ENCODE measurements at regions not wholly inside any gene's neighbourhood (a gene's known extent, or its start where the extent isn't known, plus 50 kb on each side); places are given as distances from the start of the nearest gene placed in this dataset.

- Histone ChIP-seq H3K36me3 (replicated peaks) (no peaks in the 10 kb centered on the region), H3K27me3 (replicated peaks) (no peaks in the 10 kb centered on the region), H3K27ac (no peak overlapping the region), H3K4me3 (ENCODE audit: low read depth, low read length) (no peak overlapping the region)
- TF ChIP-seq CTCF (IDR thresholded peaks at IDR 0.05; ENCODE audit: low read depth, low read length, missing control alignments) = no peak
- no peak for DNase-seq
- in situ Hi-C loops (cut with HindIII; ENCODE audit: low pct_ligation_motif_present, low sequenced_read_pairs) = no loop called here
Observed at GRCh38 chr2:220915092-220915623, 656.9 kb downstream of the EPHA4 start.

DNA sequence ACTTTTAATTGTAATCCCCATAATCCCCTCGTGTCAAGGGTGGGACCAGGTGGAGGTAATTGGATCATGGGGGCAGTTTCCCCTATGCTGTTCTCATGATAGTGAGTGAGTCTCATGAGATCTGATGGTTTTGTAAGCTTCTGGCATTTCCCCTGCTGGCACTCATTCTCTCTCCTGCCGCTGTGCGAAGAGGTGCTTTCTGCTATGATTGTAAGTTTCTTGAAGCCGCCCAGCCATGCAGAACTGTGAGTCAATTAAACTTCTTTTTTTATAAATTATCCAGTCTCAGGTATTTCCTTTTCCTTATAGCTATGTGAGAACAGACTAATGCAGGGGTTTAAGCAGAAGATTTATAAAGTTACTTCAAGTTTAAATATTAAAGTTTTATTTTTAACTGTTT lies 655.2 kb downstream of the EPHA4 start:
- Histone ChIP-seq H3K4me3 (ENCODE audit: low read depth, low read length) (no peak overlapping the region), H3K36me3 (replicated peaks) (no peaks in the 10 kb centered on the region), H3K27ac (no peak overlapping the region), H3K27me3 (replicated peaks) (no peaks in the 10 kb centered on the region)
- in situ Hi-C loops (cut with HindIII; ENCODE audit: low pct_ligation_motif_present, low sequenced_read_pairs) = no loop called here
- no peak for TF ChIP-seq CTCF (IDR thresholded peaks at IDR 0.05; ENCODE audit: low read depth, low read length, missing control alignments)
- DNase-seq = no peak

GRCh38 chr2:220930271-220931076 lies 641.6 kb downstream of the EPHA4 start:
- no peak for TF ChIP-seq CTCF (IDR thresholded peaks at IDR 0.05; ENCODE audit: low read depth, low read length, missing control alignments)
- Histone ChIP-seq H3K27ac (no peak overlapping the region), H3K27me3 (replicated peaks) (no peaks in the 10 kb centered on the region), H3K36me3 (replicated peaks) (no peaks in the 10 kb centered on the region), H3K4me3 (ENCODE audit: low read depth, low read length) (no peak overlapping the region)
- no peak for DNase-seq
- in situ Hi-C loops (cut with HindIII; ENCODE audit: low pct_ligation_motif_present, low sequenced_read_pairs) = no loop called here

DNA sequence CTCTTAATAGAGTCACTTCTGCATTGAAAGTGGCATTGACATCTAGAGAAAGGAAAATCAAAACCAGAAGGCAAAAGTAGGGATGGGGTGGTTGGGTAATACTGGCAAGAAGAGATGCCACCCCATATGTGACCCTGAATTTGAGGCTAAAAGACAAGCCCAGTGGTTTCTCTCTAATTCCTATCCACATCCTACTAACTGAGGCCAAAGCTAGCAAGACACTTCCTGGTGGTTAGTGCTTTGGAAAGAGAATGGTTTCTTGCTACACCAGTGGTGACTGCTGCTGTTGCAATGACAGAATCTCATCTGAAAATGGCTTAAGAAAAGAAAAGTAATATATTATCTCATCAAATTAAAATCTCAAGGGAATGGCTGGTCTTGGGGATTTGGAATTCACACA lies 640.6 kb downstream of the EPHA4 start:
- H3K4me3 ChIP-seq (ENCODE audit: low read depth, low read length) = no peak overlapping the region
- TF ChIP-seq CTCF (IDR thresholded peaks at IDR 0.05; ENCODE audit: low read depth, low read length, missing control alignments) = no peak
- no peak for DNase-seq
- H3K27me3 ChIP-seq (replicated peaks) = no peaks in the 10 kb centered on the region
- in situ Hi-C loops (cut with HindIII; ENCODE audit: low pct_ligation_motif_present, low sequenced_read_pairs) = no loop called here
- no peak overlapping the region for H3K27ac ChIP-seq
- H3K36me3 ChIP-seq (replicated peaks) = no peaks in the 10 kb centered on the region

DNA sequence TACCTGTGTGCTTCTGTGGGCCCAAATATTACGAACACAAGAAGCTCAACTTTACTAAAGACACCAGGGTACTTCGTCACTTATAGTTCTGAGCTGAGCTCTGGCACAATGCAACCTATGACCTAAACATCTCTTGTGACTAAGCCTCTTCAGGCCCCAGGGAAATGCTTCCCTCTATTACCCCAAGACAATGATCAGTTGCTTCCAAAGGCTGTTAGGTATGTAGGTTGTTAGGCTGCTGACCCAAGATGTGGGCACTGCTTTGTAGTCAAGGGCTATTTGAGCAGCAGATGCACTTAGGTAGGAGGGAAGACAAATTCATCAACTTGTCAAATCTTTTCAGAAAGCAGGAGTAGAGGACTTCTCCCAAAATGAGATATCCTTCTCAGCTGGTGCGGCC lies 640.1 kb downstream of the EPHA4 start:
- no peak overlapping the region for H3K27ac ChIP-seq
- no peak for DNase-seq
- no peaks in the 10 kb centered on the region for H3K27me3 ChIP-seq (replicated peaks)
- in situ Hi-C loops (cut with HindIII; ENCODE audit: low pct_ligation_motif_present, low sequenced_read_pairs) = no loop called here
- TF ChIP-seq CTCF (IDR thresholded peaks at IDR 0.05; ENCODE audit: low read depth, low read length, missing control alignments) = no peak
- no peaks in the 10 kb centered on the region for H3K36me3 ChIP-seq (replicated peaks)
- no peak overlapping the region for H3K4me3 ChIP-seq (ENCODE audit: low read depth, low read length)
